GM18867 (cell line): ENCODE measurements at regions not wholly inside any gene's neighbourhood (a gene's known extent, or its start where the extent isn't known, plus 50 kb on each side); places are given as distances from the start of the nearest gene placed in this dataset.

Experiments
- ATAC-seq: cut with Tn5 transposase; IDR thresholded peaks from one replicate; pipeline ENCODE4 v1.9.1; 2021; ENCODE audit warnings: mild to moderate bottlenecking, moderate library complexity; ENCODE audit not compliant: unreplicated experiment

- ATAC-seq = no peak
These were observed 71.4 kb upstream of the SPTLC1 start for GRCh38 chr9:92186631-92187030.

DNA sequence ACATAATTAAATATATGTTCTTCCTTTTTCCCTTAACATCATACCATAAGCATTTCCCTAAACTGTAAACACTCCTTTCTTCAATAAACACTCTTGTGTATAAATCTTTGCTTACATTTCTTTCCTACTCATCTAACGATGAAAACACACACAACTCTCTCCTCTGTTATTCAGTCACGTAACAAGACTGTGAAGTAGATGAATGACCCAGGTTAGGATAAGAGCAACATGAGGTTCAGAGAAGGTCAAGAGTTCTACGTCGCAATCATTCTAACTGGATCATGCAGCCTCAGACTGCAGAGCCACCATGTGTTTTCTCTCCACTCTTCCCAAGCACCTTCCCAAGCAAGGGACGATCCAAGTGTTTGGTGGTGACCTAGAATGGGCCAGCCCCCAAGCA, 70.5 kb upstream of the SPTLC1 start:
- ATAC-seq = no peak

DNA sequence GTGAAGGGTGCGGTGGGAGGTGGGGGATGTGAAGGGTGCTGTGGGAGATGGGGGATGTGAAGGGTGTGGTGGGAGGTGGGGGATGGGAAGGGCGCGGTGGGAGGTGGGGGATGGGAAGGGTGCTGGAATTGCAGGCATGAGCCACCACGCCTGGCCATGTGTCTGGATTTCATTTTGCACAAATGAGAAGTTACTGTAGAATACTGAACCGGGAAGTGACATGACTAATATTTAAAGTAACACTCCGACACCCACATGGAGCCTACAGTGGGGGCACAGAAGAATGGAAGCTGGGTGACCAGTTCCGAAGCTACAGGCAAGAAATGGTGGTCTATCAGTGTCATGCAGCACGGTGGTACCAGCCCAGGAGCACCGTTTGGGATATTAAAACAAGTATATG, 69.9 kb upstream of the SPTLC1 start:
- ATAC-seq = no peak

DNA sequence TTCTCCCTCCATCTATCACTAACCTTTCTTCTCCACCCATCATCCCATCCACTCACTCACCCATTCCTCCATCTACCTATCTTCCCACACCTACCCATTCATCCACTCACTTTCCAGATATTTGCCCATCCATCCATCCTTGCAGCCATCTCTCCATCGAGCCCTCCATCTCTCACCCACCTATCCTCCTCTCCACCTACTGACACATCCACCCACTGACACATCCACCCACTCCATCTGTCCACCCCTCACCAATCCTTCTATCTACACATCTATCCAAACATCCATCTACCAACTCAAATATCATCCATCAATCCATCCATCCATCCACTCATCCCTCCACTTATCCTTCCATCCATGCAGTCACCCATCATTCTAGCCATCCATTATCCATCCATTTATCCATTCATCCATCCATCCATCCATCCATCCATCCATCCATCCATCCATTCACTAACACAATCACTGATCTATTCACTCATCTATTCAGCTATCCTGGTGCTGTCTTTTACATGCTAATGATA, 68.9 kb upstream of the SPTLC1 start:
- ATAC-seq = no peak

DNA sequence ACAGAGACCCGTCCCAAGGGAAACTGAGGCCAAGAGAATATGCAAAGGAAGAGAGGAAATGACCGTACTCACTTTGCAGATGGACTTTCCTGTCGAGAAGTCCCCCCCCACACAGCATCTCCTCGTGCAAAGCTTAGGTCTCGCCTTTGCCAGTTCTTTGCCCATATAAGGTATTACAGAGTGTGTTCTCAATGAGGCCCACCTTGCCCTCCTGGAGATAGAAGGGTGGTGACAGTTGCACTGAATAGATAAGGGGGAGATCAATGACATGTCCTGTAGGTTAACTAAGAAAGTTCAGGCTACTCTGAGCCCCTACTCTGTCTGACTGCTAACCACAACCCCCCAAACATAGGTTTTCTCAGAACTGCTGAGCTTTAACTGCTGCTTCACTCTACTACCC, 68.2 kb upstream of the SPTLC1 start:
- ATAC-seq = no peak

DNA sequence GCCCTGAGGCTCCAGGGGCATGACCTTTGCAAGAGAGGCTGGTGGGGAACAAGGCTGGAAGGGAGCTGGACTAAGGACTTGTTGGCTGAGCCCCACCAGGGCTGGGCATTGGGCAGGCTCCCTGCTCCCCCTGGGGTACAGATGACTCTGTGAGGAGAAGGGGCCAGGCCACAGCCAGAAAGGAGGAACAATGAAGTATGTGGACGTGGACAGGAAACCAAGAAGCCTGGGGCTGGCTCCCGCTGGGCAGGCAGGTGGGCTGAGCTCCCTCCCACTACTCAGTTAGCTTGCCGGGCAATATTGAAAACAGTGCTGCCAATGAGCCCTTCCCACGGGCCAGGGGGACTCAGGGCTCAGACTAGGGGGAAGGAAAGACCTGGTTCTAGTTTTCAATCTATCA, 66.1 kb upstream of the SPTLC1 start:
- ATAC-seq = no peak

DNA sequence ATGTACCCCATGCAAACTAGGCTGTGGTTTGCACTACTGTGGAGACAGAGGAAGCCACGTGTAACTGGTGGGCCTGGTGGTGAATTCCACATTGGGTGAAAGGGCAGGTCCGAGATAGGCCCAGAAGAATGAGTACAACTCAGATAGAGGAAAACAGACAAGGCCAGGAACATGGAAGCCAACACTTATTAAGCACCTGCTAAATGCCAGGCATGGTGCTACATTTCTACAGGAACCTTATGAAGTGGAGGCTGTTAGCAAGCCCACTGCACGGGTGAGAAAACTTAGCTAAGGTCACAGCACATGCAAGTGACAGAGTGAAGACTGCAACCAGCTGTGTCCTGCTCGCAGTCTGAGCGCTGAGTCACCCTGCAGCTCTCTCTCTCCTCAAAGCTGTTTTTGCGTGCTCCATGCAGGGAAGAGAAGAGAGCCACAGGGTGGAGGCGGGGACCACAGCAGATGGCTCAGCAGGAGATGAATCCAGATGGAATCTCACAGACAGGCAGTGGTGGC, 65.5 kb upstream of the SPTLC1 start:
- ATAC-seq = no peak

- ATAC-seq = no peak
These were observed 64.8 kb upstream of the SPTLC1 start for GRCh38 chr9:92180002-92180400.

DNA sequence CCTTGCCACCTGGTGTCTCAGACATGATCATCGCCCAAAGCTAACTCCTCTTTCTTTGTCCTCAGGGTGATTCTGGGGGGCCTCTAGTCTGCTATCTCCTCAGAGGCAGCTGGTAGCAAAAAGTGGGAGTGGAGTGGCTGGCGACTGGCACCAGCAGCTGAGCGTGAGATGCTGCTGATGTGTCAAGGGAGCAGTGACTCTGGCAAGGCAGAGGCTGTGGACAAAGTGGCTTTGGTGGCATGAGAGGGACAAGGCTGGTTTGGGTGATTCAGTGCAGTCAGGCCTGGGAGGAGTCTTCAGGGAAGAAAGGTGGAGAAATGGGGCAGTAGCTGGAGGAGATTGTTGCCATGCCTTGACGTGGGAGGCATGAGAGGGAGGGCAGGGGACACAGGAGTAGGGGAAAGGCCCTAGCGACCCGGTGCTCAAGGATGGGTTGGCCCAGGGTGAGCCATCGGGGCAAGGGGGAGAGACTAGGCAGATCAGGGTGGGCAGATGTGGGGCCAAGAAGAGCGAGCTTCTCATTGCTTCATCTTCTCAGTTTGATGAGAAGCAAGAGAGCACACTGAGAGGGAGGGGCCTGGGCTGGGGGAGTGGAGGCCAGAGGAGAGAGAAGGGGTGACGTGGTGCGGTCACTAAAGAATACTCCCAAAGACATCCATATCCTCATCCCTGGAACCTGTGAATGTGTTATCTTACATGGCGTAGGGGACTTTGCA, 64.2 kb upstream of the SPTLC1 start:
- no peak for ATAC-seq

- no peak for ATAC-seq
These were observed 62.4 kb upstream of the SPTLC1 start for GRCh38 chr9:92177591-92177990.

GRCh38 chr9:92176800-92177185, 61.6 kb upstream of the SPTLC1 start:
- ATAC-seq = no peak

- ATAC-seq = no peak
These were observed 61.0 kb upstream of the SPTLC1 start for GRCh38 chr9:92176068-92176799.

- ATAC-seq = no peak
These were observed 60.2 kb upstream of the SPTLC1 start for GRCh38 chr9:92175441-92175840.

DNA sequence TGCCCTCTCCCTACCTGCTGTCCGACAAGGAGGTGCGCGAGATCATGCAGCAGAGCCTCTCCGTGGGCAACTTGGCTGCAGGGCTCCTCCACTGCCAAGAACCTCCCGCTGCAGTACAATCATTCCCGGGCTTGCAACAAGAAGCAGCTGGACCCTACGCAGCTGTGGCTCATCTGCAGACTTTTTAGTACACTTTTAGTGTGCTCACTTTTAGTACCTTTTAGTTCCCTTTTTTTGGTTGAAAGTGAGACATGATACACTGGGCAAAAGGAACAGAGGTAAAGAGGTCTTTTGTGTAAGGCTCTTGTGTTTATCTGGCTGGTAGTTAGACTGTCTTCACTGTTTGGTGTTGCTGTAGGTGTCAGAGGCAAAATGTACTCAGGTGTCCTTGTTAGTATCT, 58.1 kb upstream of the SPTLC1 start:
- ATAC-seq = no peak

- no peak for ATAC-seq
These were observed 56.6 kb upstream of the SPTLC1 start for GRCh38 chr9:92171822-92172221.

DNA sequence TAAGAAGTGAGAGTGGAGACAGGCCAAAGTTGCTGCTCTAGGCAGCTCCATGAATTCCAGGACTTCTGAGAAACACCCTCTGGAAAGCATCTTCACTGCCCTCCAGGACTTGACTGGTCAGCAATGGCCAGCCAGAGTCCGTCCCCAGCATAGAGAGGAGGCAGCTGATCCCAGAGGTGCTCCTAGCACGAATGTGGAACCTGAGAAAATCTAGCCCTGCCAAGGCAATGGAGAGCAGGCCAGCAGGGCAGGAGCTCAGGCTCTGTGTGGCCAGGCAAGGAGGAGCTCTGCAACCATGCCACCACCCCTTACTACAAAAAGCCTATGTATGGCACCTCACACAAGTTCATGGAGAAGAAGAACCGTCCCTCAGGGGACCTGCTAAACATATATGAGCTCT, 56.1 kb upstream of the SPTLC1 start:
- no peak for ATAC-seq

DNA sequence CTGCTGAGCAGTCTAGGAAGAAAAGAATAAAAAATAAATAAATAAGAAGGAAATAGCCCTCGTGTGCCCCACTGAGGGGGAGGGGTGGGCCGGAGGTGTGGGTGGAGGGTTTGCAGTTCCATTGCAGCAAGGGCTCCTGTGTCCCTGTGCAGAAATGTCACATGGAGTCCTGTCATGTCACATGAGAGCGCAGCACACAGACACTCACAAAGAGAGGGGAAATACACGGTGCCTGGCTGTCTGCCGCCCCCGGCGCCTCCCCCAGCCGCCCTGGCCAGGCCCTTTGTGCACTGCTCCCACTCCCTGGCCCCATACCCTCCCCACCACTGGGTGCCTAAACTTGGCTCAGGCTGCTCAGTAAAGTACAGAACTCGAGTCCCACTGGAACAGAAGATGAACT, 55.6 kb upstream of the SPTLC1 start:
- ATAC-seq = no peak

DNA sequence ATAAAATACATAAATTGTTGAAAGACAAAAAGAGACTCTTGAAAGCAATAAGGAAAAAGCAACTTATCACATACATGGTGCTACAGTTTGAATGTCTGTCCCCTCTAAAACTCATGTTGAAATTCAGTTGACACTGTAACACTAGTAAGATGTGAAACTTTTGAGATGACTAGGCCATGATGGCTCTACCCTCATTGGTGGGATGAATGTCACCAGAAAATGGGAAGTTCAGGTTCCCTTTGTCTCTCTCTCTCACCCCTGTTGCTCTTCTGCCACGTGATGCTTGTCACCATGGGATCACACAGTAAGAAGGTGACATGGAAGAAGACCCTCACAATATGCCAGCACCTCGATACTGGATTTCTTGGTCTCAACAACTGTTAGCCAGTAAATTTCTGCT, 50.3 kb upstream of the SPTLC1 start:
- ATAC-seq = peak; percentile 48
